Fibroblast of lung (primary cell): ENCODE measurements at regions not wholly inside any gene's neighbourhood (a gene's known extent, or its start where the extent isn't known, plus 50 kb on each side); places are given as distances from the start of the nearest gene placed in this dataset.
A peak's percentile ranks its signal among the peaks of the same experiment; 100 is the strongest.

ENCODE experiments used
- DNase-seq, 2 donors: peaks; one replicate each; pipeline versions ENCODE4 v3.0.0 to v3.0.0-alpha.2; 2010; ENCODE audit warnings: low read depth in 2 of 2
- H2AFZ ChIP-seq: 2 replicates; pipeline ENCODE4 v1.5.1; 2012; ENCODE audit warnings: low read length, control low read depth, inconsistent platforms
- H3K27ac ChIP-seq: 2 replicates; pipeline ENCODE4 v1.5.1; 2011; ENCODE audit warnings: low read length, control low read depth; ENCODE audit not compliant: insufficient read depth
- H3K27me3 ChIP-seq: 2 replicates; pipeline ENCODE4 v1.5.1; 2011; ENCODE audit warnings: mild to moderate bottlenecking, low read length; ENCODE audit not compliant: control insufficient read depth, insufficient read depth
- H3K36me3 ChIP-seq: 2 replicates; pipeline ENCODE4 v1.5.1; 2011; ENCODE audit warnings: low read length; ENCODE audit not compliant: control insufficient read depth, insufficient read depth
- H3K4me1 ChIP-seq: 2 replicates; pipeline ENCODE4 v1.5.1; 2011; ENCODE audit warnings: low read length; ENCODE audit not compliant: control insufficient read depth, insufficient read depth; ENCODE audit errors: extremely low read depth
- H3K4me2 ChIP-seq: 2 replicates; pipeline ENCODE4 v1.5.1; 2011; ENCODE audit warnings: low read length, control low read depth; ENCODE audit not compliant: insufficient read depth; ENCODE audit errors: extremely low read depth
- H3K4me3 ChIP-seq, 4 experiments: fragments of 200-600 bp in 1 of 4; sonication (generic) in 1 of 4; replicated peaks in 1 of 4; 2 replicates each; pipeline ENCODE4 v1.5.1; 2011 to 2016; ENCODE audit warnings: low read length in 4 of 4, low read depth in 3 of 4, mild to moderate bottlenecking in 3 of 4, control low read depth in 2 of 4, inconsistent platforms in 1 of 4, mixed read lengths in 1 of 4; ENCODE audit not compliant: insufficient read depth in 1 of 4; ENCODE audit errors: control extremely low read depth in 1 of 4
- H3K79me2 ChIP-seq: 2 replicates; pipeline ENCODE4 v1.5.1; 2012; ENCODE audit warnings: mild to moderate bottlenecking, low read length, inconsistent platforms; ENCODE audit not compliant: control insufficient read depth, insufficient read depth
- H3K9ac ChIP-seq: 2 replicates; pipeline ENCODE4 v1.5.1; 2011; ENCODE audit warnings: mild to moderate bottlenecking, low read length, control low read depth; ENCODE audit not compliant: insufficient read depth
- H3K9me3 ChIP-seq: 2 replicates; pipeline ENCODE4 v1.5.1; 2012; ENCODE audit warnings: low read depth, low read length; ENCODE audit not compliant: control insufficient read depth, insufficient read depth
- H4K20me1 ChIP-seq: 2 replicates; pipeline ENCODE4 v1.5.1; 2011; ENCODE audit warnings: low read length; ENCODE audit not compliant: control insufficient read depth, insufficient read depth; ENCODE audit errors: extremely low read depth
- CTCF ChIP-seq, 2 donors: IDR thresholded peaks in 1 of 2; conservative IDR thresholded peaks in 1 of 2; 1 replicate in 1 of 2; 2 replicates in 1 of 2; pipeline ENCODE4 v1.5.1; 2011 to 2012; ENCODE audit warnings: low read length in 2 of 2, control low read depth in 1 of 2, inconsistent platforms in 1 of 2, low read depth in 1 of 2, mild to moderate bottlenecking in 1 of 2
- EZH2 ChIP-seq: IDR thresholded peaks from 2 replicates; pipeline ENCODE4 v1.5.1; 2012; ENCODE audit warnings: low read length, control low read depth, mild to moderate bottlenecking; ENCODE audit errors: missing control alignments

- no peak for DNase-seq
- no peaks in the 10 kb centered on the region for H3K9me3 ChIP-seq
- H3K27me3 ChIP-seq, result no peaks in the 10 kb centered on the region
- no peak overlapping the region for H3K9ac ChIP-seq
- no peaks in the 10 kb centered on the region for H3K36me3 ChIP-seq
- H2AFZ ChIP-seq, result no peak overlapping the region
- H3K4me3 ChIP-seq, result no peak overlapping the region
- H4K20me1 ChIP-seq, result no peaks in the 10 kb centered on the region
- TF ChIP-seq CTCF (conservative IDR thresholded peaks at IDR 0.05 in 1 of 2, IDR thresholded peaks at IDR 0.05 in 1 of 2; ENCODE audit: low read depth in 1 of 2, low read length in 2 of 2) (peak; percentile 22 to 60), EZH2 (no peak)
- no peak overlapping the region for H3K4me2 ChIP-seq
- H3K27ac ChIP-seq, result no peak overlapping the region
- no peaks in the 10 kb centered on the region for H3K79me2 ChIP-seq
- peaks cover 2% of the 10 kb centered on the region for H3K4me1 ChIP-seq
These were observed 74.6 kb upstream of the TEAD1 start for GRCh38 chr11:12599408-12600143.

- Histone ChIP-seq H2AFZ (no peak overlapping the region), H3K4me3 (no peak overlapping the region), H3K36me3 (no peaks in the 10 kb centered on the region), H3K9ac (no peak overlapping the region), H3K79me2 (no peaks in the 10 kb centered on the region), H3K9me3 (no peaks in the 10 kb centered on the region), H4K20me1 (no peaks in the 10 kb centered on the region), H3K27me3 (no peaks in the 10 kb centered on the region), H3K27ac (no peak overlapping the region), H3K4me1 (peaks cover 3% of the 10 kb centered on the region), H3K4me2 (no peak overlapping the region)
- no peak for DNase-seq
- TF ChIP-seq CTCF (conservative IDR thresholded peaks at IDR 0.05 in 1 of 2, IDR thresholded peaks at IDR 0.05 in 1 of 2; ENCODE audit: low read depth in 1 of 2, low read length in 2 of 2) (no peak), EZH2 (no peak)
These were observed 73.4 kb upstream of the TEAD1 start for GRCh38 chr11:12600829-12601228.

- Histone ChIP-seq H3K27me3 (no peaks in the 10 kb centered on the region), H3K9me3 (no peaks in the 10 kb centered on the region), H3K4me2 (peak overlapping the region; percentile 15), H3K9ac (no peak overlapping the region), H2AFZ (no peak overlapping the region), H3K27ac (no peak overlapping the region), H3K4me3 (no peak overlapping the region), H3K4me1 (peaks cover 3% of the 10 kb centered on the region), H3K79me2 (no peaks in the 10 kb centered on the region), H4K20me1 (no peaks in the 10 kb centered on the region), H3K36me3 (no peaks in the 10 kb centered on the region)
- peak; percentile 71 to 93 for DNase-seq
- no peak for TF ChIP-seq EZH2
These were observed 71.8 kb upstream of the TEAD1 start for GRCh38 chr11:12602421-12602820.
